Naive thymus-derived CD8-positive, alpha-beta T cell (primary cell): ENCODE measurements at regions not wholly inside any gene's neighbourhood (a gene's known extent, or its start where the extent isn't known, plus 50 kb on each side); places are given as distances from the start of the nearest gene placed in this dataset.
"Not testable (repeated sequence)": the region's sequence is repeated elsewhere in the genome, so short reads cannot be mapped to it uniquely, and the experiment has no call there.

Source experiments
- ATAC-seq, 2 donors: fragments of 150-1000 bp; cut with Tn5 transposase in 1 of 2; sonication (Bioruptor Pico), chemical (Tn5 transposase) in 1 of 2; 1 replicate in 1 of 2; 2 replicates in 1 of 2; pipeline ENCODE4 v1.10.0; 2021; ENCODE audit warnings: mild to moderate bottlenecking in 2 of 2, moderate library complexity in 2 of 2
- POLR2A ChIA-PET: fragments of 350-600 bp; sonication (Branson Sonifier 250); formaldehyde crosslinking; loops from one replicate; lab custom pipeline; 2021; ENCODE audit warnings: antibody characterized with exemption; lab: Charles Lee
- DNase-seq, 10 donors: peaks; one replicate each; pipeline versions ENCODE4 v3.0.0 to v3.0.0-alpha.2; 2020 to 2022
- H3K27ac Mint-ChIP-seq, 10 donors: one replicate each; pipeline ENCODE4 v1.8.0; 2020 to 2022; ENCODE audit warnings: mild to moderate bottlenecking in 10 of 10, mixed read lengths in 10 of 10, moderate library complexity in 4 of 10, inconsistent platforms in 1 of 10
- H3K27me3 Mint-ChIP-seq, 5 donors: one replicate each; pipeline ENCODE4 v1.8.0; 2021 to 2022; ENCODE audit warnings: mixed read lengths in 5 of 5
- H3K36me3 Mint-ChIP-seq, 3 donors: one replicate each; pipeline ENCODE4 v1.8.0; 2020 to 2022; ENCODE audit warnings: mixed read lengths in 3 of 3, mild to moderate bottlenecking in 2 of 3, inconsistent platforms in 1 of 3
- H3K4me1 Mint-ChIP-seq, 4 donors: one replicate each; pipeline ENCODE4 v1.8.0; 2021 to 2022; ENCODE audit warnings: mixed read lengths in 4 of 4
- H3K4me3 Mint-ChIP-seq, 10 donors: one replicate each; pipeline ENCODE4 v1.8.0; 2020 to 2022; ENCODE audit warnings: mild to moderate bottlenecking in 10 of 10, mixed read lengths in 10 of 10, moderate library complexity in 6 of 10, inconsistent platforms in 1 of 10
- H3K9me3 Mint-ChIP-seq, 9 donors: one replicate each; pipeline ENCODE4 v1.8.0; 2020 to 2022; ENCODE audit warnings: mixed read lengths in 9 of 9, mild to moderate bottlenecking in 3 of 9, inconsistent platforms in 1 of 9, moderate library complexity in 1 of 9

- H3K9me3 Mint-ChIP-seq: peaks cover 0 to 8% (median 2%) of the 10 kb centered on the region in 9 donors
- no peaks in the 10 kb centered on the region for H3K27me3 Mint-ChIP-seq
- no peak for DNase-seq
- POLR2A ChIA-PET: no interaction called here
- H3K36me3 Mint-ChIP-seq: no peaks in the 10 kb centered on the region
- H3K4me1 Mint-ChIP-seq: no peaks in the 10 kb centered on the region
- H3K27ac Mint-ChIP-seq: no peak overlapping the region
- no peak for ATAC-seq
- H3K4me3 Mint-ChIP-seq: no peak overlapping the region
These were observed 732.6 kb upstream of the LUZP2 start for GRCh38 chr11:23764286-23764685.

DNA sequence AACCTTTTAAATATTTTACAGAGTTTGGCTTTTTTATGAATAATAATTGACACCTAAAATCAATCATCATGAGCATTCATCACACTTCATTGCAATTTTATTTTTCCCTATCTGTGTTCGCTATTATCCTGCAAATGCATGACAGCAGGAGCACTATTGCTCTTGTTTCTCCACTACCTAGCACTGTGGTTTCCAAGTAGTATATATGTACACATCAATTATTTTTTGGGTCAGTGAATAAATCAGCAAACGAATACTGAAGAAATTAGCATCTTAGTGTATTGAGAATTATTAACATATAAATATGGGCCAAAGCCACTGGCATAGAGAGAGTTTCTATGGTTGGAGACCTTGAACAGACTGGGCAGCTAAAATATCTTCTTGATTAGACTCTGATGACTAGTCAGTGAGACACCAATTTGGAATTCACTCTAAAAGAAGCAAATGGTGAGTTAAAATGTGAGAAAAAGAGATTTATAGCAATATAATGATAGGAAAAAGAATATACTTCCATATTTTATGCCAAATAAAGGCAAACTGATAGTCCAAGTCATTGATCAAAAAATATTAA lies 731.1 kb upstream of the LUZP2 start:
- no peaks in the 10 kb centered on the region for H3K4me1 Mint-ChIP-seq
- H3K4me3 Mint-ChIP-seq: no peak overlapping the region
- DNase-seq (no peak), ATAC-seq (no peak)
- H3K27ac Mint-ChIP-seq: no peak overlapping the region
- no peaks in the 10 kb centered on the region for H3K36me3 Mint-ChIP-seq
- POLR2A ChIA-PET: no interaction called here
- H3K9me3 Mint-ChIP-seq: peaks cover 0 to 6% (median 3%) of the 10 kb centered on the region in 9 donors
- no peaks in the 10 kb centered on the region for H3K27me3 Mint-ChIP-seq

DNA sequence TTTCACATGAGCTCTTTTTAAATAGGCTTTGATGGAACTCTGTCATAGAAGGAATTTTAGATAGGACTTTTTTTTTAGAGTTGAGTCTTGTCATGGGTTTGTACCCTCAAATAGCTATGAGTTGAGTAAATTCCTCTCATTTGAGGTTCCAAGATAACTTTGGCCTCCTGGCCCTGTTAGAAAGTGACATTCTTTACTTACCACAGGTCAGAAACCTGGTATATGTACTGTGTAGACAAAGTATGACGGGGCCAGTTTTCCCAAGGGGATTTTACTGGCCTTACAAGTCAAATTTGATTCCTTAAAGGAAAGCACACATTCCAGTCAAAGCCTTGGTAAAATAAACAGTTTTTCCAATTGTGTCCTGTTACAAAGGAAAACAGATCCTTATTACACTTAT lies 729.3 kb upstream of the LUZP2 start:
- ATAC-seq: no peak
- Mint-ChIP-seq H3K4me1 (no peaks in the 10 kb centered on the region), H3K27ac (no peak overlapping the region), H3K36me3 (no peaks in the 10 kb centered on the region), H3K9me3 (peaks cover 0 to 7% (median 3%) of the 10 kb centered on the region in 9 donors), H3K27me3 (no peaks in the 10 kb centered on the region), H3K4me3 (no peak overlapping the region)
- no peak for DNase-seq
- POLR2A ChIA-PET: no interaction called here

GRCh38 chr11:23769214-23769613 lies 727.6 kb upstream of the LUZP2 start:
- Mint-ChIP-seq H3K9me3 (peaks cover 0 to 7% (median 3%) of the 10 kb centered on the region in 9 donors), H3K36me3 (no peaks in the 10 kb centered on the region), H3K4me1 (no peaks in the 10 kb centered on the region), H3K4me3 (no peak overlapping the region), H3K27ac (no peak overlapping the region), H3K27me3 (no peaks in the 10 kb centered on the region)
- DNase-seq: no peak
- ATAC-seq: no peak
- POLR2A ChIA-PET: no interaction called here

DNA sequence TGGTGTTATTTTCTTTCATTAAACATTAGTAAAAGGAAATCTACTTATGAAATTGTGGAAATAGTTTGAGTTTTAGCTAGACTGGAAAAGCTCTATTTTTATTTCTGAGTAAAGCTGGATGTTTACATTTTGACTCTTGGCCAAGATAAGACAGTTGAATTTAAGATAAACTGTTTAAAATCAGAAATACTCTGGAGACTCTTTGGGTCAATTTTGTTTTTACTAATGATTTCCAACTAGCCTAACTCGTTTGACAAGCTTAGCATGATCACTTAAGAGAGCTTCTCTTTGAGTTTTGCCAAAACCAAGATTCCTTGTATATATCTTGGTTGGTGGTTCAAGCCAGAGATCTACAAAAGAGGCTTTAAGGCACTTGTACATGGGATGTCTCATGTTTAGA lies 724.8 kb upstream of the LUZP2 start:
- no peaks in the 10 kb centered on the region for H3K4me1 Mint-ChIP-seq
- no peak for ATAC-seq
- DNase-seq: no peak
- no peak overlapping the region for H3K4me3 Mint-ChIP-seq
- H3K27me3 Mint-ChIP-seq: no peaks in the 10 kb centered on the region
- no peaks in the 10 kb centered on the region for H3K36me3 Mint-ChIP-seq
- POLR2A ChIA-PET: no interaction called here
- no peak overlapping the region for H3K27ac Mint-ChIP-seq
- H3K9me3 Mint-ChIP-seq: peaks cover 0 to 7% (median 2%) of the 10 kb centered on the region in 9 donors

GRCh38 chr11:23778971-23779370 lies 717.9 kb upstream of the LUZP2 start:
- ATAC-seq (no peak), DNase-seq (no peak)
- H3K27me3 Mint-ChIP-seq: no peaks in the 10 kb centered on the region
- POLR2A ChIA-PET: no interaction called here
- H3K4me1 Mint-ChIP-seq: no peaks in the 10 kb centered on the region
- no peak overlapping the region for H3K4me3 Mint-ChIP-seq
- H3K9me3 Mint-ChIP-seq: peaks cover 0 to 7% (median 0%) of the 10 kb centered on the region in 9 donors
- H3K36me3 Mint-ChIP-seq: no peaks in the 10 kb centered on the region
- no peak overlapping the region for H3K27ac Mint-ChIP-seq

DNA sequence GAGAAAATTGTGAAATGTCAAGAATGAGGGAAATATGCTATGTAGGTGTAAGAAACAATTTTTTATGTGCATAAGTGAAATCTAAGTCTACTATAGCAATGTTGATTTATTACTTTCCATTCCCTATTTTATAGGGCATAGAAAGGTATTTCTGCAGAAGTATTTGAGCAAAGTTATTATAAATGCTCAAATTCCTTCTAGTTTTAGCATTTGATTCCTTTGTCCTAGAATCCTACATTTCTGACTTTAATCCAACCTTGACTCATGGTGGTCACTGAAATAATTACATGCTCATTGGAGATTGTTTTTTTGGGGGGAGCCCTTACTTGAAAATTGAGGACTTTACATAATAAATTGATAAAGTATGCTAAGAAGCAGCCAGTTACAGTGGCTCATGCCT lies 716.6 kb upstream of the LUZP2 start:
- peaks cover 0 to 7% (median 0%) of the 10 kb centered on the region in 9 donors for H3K9me3 Mint-ChIP-seq

GRCh38 chr11:23781803-23782560 lies 714.9 kb upstream of the LUZP2 start:
- Mint-ChIP-seq H3K4me1 (no peaks in the 10 kb centered on the region), H3K27me3 (no peaks in the 10 kb centered on the region), H3K9me3 (peaks cover 0 to 7% (median 3%) of the 10 kb centered on the region in 9 donors), H3K4me3 (no peak overlapping the region), H3K27ac (no peak overlapping the region), H3K36me3 (no peaks in the 10 kb centered on the region)
- POLR2A ChIA-PET: no interaction called here
- DNase-seq (no peak), ATAC-seq (no peak)

More for the DNA sequence above, 716.6 kb upstream of the LUZP2 start:
- H3K27ac Mint-ChIP-seq: no peak overlapping the region
- H3K4me1 Mint-ChIP-seq: no peaks in the 10 kb centered on the region
- no peak for DNase-seq
- POLR2A ChIA-PET: no interaction called here
- H3K4me3 Mint-ChIP-seq: no peak overlapping the region
- no peak for ATAC-seq
- H3K36me3 Mint-ChIP-seq: no peaks in the 10 kb centered on the region
- H3K27me3 Mint-ChIP-seq: no peaks in the 10 kb centered on the region

DNA sequence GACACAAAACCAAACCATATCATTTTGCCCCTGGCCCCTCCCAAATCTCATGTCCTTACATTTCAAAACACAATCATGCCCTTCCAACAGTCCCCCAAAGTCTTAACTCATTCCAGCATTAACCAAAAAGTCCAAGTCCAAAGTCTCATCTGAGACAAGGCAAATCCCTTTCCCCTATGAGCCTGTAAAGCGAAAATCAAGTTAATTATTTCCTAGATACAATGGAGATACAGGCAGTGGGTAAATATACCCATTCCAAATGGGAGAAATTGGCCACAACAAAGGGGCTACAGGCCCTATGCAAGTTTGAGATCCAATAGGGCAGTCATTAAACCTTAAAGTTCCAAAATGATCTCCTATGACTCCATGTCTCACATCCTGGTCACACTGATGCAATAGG lies 709.9 kb upstream of the LUZP2 start:
- ATAC-seq, H3K27me3 Mint-ChIP-seq, H3K27ac Mint-ChIP-seq, POLR2A ChIA-PET, DNase-seq, H3K4me3 Mint-ChIP-seq, H3K36me3 Mint-ChIP-seq, H3K4me1 Mint-ChIP-seq: not testable (repeated sequence)
- H3K9me3 Mint-ChIP-seq: peaks cover 0 to 12% (median 4%) of the 10 kb centered on the region in 9 donors

DNA sequence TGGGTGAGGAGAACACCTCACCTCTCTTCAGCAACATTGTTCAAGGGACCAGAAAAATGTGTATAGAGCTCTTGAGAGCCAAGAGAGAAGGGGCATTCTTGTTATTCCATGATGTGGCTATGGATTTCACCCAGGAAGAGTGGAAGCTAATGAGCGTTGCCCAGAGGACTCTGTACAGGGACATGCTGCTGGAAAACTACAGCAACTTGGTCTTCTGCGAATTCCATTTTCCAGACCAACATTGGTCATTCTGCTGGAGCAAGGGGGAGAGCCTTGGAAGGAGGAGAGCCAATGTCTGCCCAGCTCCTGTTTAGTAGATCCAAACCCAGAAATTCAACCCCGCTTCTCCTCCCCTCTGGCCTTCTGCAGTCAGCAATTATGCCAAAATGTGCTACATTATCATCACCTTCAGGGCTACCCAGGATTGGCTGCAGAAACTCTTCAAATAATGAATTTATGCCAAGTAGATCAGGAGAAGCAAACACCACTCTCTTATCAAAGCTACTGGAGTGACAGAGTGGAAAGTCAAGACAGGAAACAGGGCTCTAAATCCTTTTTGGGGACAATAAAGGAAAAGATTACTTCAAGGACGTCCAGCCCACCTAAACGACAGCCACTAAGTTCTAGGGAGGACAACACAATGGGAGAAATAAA lies 707.5 kb upstream of the LUZP2 start:
- peaks cover 0 to 13% (median 4%) of the 10 kb centered on the region in 9 donors for H3K9me3 Mint-ChIP-seq
- no peak overlapping the region for H3K27ac Mint-ChIP-seq

DNA sequence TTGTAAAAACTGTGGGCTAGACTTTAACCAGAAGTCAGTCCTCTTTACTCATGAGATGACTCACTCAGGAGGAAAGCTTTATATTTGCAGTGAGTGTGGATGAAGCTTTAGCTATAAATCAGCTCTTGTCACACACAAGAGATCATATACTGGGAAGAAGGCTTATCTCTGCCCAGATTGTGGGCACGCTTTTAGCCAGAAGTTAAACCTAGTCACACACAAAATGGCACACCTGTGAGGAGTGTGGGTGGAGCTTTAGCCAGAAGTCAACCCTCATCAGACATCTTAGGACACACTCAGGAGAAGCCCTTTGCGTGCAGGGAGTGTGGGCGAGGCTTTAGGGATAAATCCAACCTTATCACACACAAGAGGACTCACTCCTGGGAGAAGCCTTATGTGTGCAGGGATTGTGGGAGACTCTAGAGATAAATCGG lies 706.9 kb upstream of the LUZP2 start:
- Mint-ChIP-seq H3K4me3 (no peak overlapping the region), H3K27me3 (no peaks in the 10 kb centered on the region), H3K4me1 (no peaks in the 10 kb centered on the region), H3K27ac (no peak overlapping the region), H3K9me3 (peaks cover 0 to 13% (median 4%) of the 10 kb centered on the region in 9 donors), H3K36me3 (no peaks in the 10 kb centered on the region)
- POLR2A ChIA-PET: no interaction called here
- DNase-seq (no peak), ATAC-seq (no peak)

More for the DNA sequence above, 707.5 kb upstream of the LUZP2 start:
- H3K4me3 Mint-ChIP-seq: no peak overlapping the region
- no peaks in the 10 kb centered on the region for H3K4me1 Mint-ChIP-seq
- POLR2A ChIA-PET: no interaction called here
- no peaks in the 10 kb centered on the region for H3K36me3 Mint-ChIP-seq
- no peak for ATAC-seq
- H3K27me3 Mint-ChIP-seq: no peaks in the 10 kb centered on the region
- no peak for DNase-seq

DNA sequence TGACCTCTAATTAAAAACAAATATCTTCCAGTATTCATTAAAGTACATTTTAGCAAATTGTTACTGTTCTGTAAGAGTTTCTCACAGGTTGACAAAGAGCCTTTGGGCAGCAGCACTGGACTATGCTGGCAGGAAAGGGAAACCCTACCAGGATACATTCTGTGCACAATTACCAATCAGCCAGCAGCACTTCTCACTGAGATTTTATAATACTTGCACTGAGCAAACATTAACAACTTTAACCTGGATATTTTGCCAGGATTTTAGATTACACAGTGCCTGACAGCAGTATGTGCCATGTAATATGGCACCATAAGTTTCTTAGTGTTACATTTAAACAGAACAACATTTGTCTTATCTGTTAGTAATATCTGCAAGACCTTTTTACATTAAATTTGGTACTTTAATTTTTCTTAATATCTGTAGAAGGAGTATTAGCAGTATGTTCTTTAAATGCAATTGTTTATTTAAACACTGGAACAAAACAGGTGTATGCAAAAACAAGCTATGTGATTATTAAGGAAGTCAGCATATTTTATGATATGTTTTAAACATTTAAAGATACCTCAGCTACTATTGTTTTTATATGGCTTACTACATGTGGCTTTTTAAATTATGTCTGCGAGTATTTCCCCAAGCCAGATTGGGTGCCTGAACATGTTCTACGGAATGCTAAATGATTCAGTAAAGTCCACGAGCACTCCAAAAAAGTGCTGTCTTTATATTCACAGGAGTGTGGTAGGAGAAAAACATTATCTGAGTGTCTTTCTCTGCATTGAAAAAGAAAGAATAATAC lies 699.0 kb upstream of the LUZP2 start:
- H3K36me3 Mint-ChIP-seq: no peaks in the 10 kb centered on the region
- H3K4me3 Mint-ChIP-seq: no peak overlapping the region
- H3K9me3 Mint-ChIP-seq: peaks cover 0 to 18% (median 2%) of the 10 kb centered on the region in 9 donors
- H3K4me1 Mint-ChIP-seq: no peaks in the 10 kb centered on the region
- DNase-seq (no peak), ATAC-seq (no peak)
- H3K27ac Mint-ChIP-seq: no peak overlapping the region
- POLR2A ChIA-PET: no interaction called here
- H3K27me3 Mint-ChIP-seq: no peaks in the 10 kb centered on the region

DNA sequence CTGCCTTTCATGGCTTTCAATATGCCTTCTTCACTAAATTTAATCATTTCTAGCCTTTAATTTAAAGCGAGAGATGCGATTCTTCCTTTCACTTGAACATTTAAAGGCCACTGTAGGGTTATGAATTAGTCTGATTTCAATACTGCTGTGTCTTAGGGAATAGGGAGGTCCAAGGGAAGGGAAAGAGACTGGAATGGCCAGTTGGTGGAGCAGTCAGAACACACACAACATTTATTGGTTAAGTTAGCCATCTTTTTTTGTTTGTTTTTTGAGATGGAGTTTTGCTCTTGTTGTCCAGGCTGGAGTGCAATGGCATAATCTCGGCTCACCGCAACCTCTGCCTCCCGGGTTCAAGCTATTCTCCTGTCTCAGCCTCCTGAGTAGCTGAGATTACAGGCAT lies 662.5 kb upstream of the LUZP2 start:
- H3K27ac Mint-ChIP-seq, H3K4me1 Mint-ChIP-seq, ATAC-seq, H3K36me3 Mint-ChIP-seq, H3K4me3 Mint-ChIP-seq, H3K27me3 Mint-ChIP-seq, DNase-seq, POLR2A ChIA-PET: not testable (repeated sequence)
- peaks cover 0 to 30% (median 5%) of the 10 kb centered on the region in 9 donors for H3K9me3 Mint-ChIP-seq
